ENCODE measurements at regions not wholly inside any gene's neighbourhood (a gene's known extent, or its start where the extent isn't known, plus 50 kb on each side); places are given as distances from the start of the nearest gene placed in this dataset.

DNA sequence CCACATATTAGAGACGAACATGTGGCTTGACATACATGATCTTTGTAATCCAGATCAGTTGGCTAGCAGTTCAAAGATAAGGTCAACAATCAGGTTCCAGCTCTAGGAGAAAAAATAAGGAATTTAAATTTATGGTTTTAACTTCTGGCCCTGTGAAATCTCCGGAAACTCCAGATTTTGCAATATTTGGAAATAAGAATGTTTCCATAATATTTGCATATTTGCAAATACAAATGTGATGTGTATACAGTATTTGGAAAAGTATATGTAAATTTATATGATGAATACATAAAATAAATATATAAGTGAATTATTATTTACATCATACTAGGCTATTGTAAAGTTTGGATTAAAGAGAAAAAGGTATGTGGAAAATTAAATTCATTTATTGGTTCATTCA, 97.1 kb downstream of the KCNJ2 start:
- CTCF ChIA-PET = no interaction called here

GRCh38 chr17:70268383-70268782, 99.1 kb downstream of the KCNJ2 start:
- no peaks in the 10 kb centered on the region for H3K4me1 ChIP-seq (ENCODE audit: insufficient read depth, low read length)
- POLR2A ChIA-PET (ENCODE audit: unreplicated experiment) = interaction anchor here (0.5 kb wide), 1 partner anchor 35 kb away, joined by 3 read pairs; no protein-coding TSS in a partner anchor
- intact Hi-C loops (cut with micrococcal nuclease) = no loop called here
- no peaks in the 10 kb centered on the region for H4K20me1 ChIP-seq (ENCODE audit: low read length)
- no peaks in the 10 kb centered on the region for H3K9me2 ChIP-seq (replicated peaks; ENCODE audit: low read length)
- DNase-seq (no peak), ATAC-seq (no peak)
- no peak overlapping the region for H3K27ac ChIP-seq (ENCODE audit: low read length)
- H3K9ac ChIP-seq (ENCODE audit: low read length) = no peak overlapping the region
- no peaks in the 10 kb centered on the region for H3K79me2 ChIP-seq (ENCODE audit: low read length)
- no peak overlapping the region for H3K4me3 ChIP-seq (ENCODE audit: low read length)
- no peaks in the 10 kb centered on the region for H3K36me3 ChIP-seq (ENCODE audit: low read depth, low read length)
- no peak overlapping the region for H2AFZ ChIP-seq (ENCODE audit: low read length)
- H3F3A ChIP-seq (ENCODE audit: low read length, unreplicated experiment) = no peaks in the 10 kb centered on the region
- CTCF ChIA-PET = no interaction called here
- H3K9me3 ChIP-seq (ENCODE audit: low read length) = no peaks in the 10 kb centered on the region
- no peaks in the 10 kb centered on the region for H3K27me3 ChIP-seq (ENCODE audit: low read length)
- no peak for TF ChIP-seq EZH2 (IDR thresholded peaks at IDR 0.05; ENCODE audit: low read length, unreplicated experiment)
- TF ChIP-seq CTCF (conservative IDR thresholded peaks at IDR 0.05; ENCODE audit: low read depth, low read length) = no peak
- TF ChIP-seq EZH2phosphoT487 (IDR thresholded peaks at IDR 0.05; ENCODE audit: borderline replicate concordance, low read length) = no peak
- BruUV-seq (replicated peaks) = no TSS peak
- no peak overlapping the region for H3K4me2 ChIP-seq (ENCODE audit: low read length)

More for the DNA sequence above, 97.1 kb downstream of the KCNJ2 start:
- no peak overlapping the region for H2AFZ ChIP-seq (ENCODE audit: low read length)
- intact Hi-C loops (cut with micrococcal nuclease) = no loop called here
- H3K9me3 ChIP-seq (ENCODE audit: low read length) = no peaks in the 10 kb centered on the region
- H3K79me2 ChIP-seq (ENCODE audit: low read length) = no peaks in the 10 kb centered on the region
- H3K27me3 ChIP-seq (ENCODE audit: low read length) = no peaks in the 10 kb centered on the region
- H3K36me3 ChIP-seq (ENCODE audit: low read depth, low read length) = no peaks in the 10 kb centered on the region
- no peak overlapping the region for H3K4me3 ChIP-seq (ENCODE audit: low read length)
- H3K4me1 ChIP-seq (ENCODE audit: insufficient read depth, low read length) = no peaks in the 10 kb centered on the region
- ATAC-seq = no peak
- BruUV-seq (replicated peaks) = no TSS peak
- TF ChIP-seq EZH2 (IDR thresholded peaks at IDR 0.05; ENCODE audit: low read length, unreplicated experiment) (no peak), CTCF (conservative IDR thresholded peaks at IDR 0.05; ENCODE audit: low read depth, low read length) (no peak), EZH2phosphoT487 (IDR thresholded peaks at IDR 0.05; ENCODE audit: borderline replicate concordance, low read length) (no peak)
- no peaks in the 10 kb centered on the region for H4K20me1 ChIP-seq (ENCODE audit: low read length)
- H3K9ac ChIP-seq (ENCODE audit: low read length) = no peak overlapping the region
- POLR2A ChIA-PET (ENCODE audit: unreplicated experiment) = no interaction called here
- no peaks in the 10 kb centered on the region for H3F3A ChIP-seq (ENCODE audit: low read length, unreplicated experiment)
- H3K4me2 ChIP-seq (ENCODE audit: low read length) = no peak overlapping the region
- DNase-seq = no peak
- no peaks in the 10 kb centered on the region for H3K9me2 ChIP-seq (replicated peaks; ENCODE audit: low read length)
- H3K27ac ChIP-seq (ENCODE audit: low read length) = no peak overlapping the region

GRCh38 chr17:70270554-70270953, 101.2 kb downstream of the KCNJ2 start:
- Histone ChIP-seq H3K4me2 (ENCODE audit: low read length) (no peak overlapping the region), H3K9ac (ENCODE audit: low read length) (no peak overlapping the region), H3K27ac (ENCODE audit: low read length) (no peak overlapping the region), H3K27me3 (ENCODE audit: low read length) (no peaks in the 10 kb centered on the region), H3K4me1 (ENCODE audit: insufficient read depth, low read length) (no peaks in the 10 kb centered on the region), H3F3A (ENCODE audit: low read length, unreplicated experiment) (no peaks in the 10 kb centered on the region), H3K4me3 (ENCODE audit: low read length) (no peak overlapping the region), H3K9me2 (replicated peaks; ENCODE audit: low read length) (no peaks in the 10 kb centered on the region), H4K20me1 (ENCODE audit: low read length) (no peaks in the 10 kb centered on the region), H2AFZ (ENCODE audit: low read length) (no peak overlapping the region), H3K79me2 (ENCODE audit: low read length) (no peaks in the 10 kb centered on the region), H3K36me3 (ENCODE audit: low read depth, low read length) (no peaks in the 10 kb centered on the region), H3K9me3 (ENCODE audit: low read length) (no peaks in the 10 kb centered on the region)
- no TSS peak for BruUV-seq (replicated peaks)
- ChIA-PET POLR2A (ENCODE audit: unreplicated experiment) (no interaction called here), CTCF (no interaction called here)
- no peak for DNase-seq
- intact Hi-C loops (cut with micrococcal nuclease) = loop anchor here (10.0 kb wide), 1 partner anchor 234 kb away; no protein-coding TSS in a partner anchor
- no peak for ATAC-seq
- no peak for TF ChIP-seq CTCF (conservative IDR thresholded peaks at IDR 0.05; ENCODE audit: low read depth, low read length)
